WI38 (cell line): ENCODE measurements at regions not wholly inside any gene's neighbourhood (a gene's known extent, or its start where the extent isn't known, plus 50 kb on each side); places are given as distances from the start of the nearest gene placed in this dataset.
"Not testable (repeated sequence)": the region's sequence is repeated elsewhere in the genome, so short reads cannot be mapped to it uniquely, and the experiment has no call there.

Source experiments
- H3K4me3 ChIP-seq: 2 replicates; pipeline ENCODE4 v1.5.1; 2011; ENCODE audit warnings: low read depth, mild to moderate bottlenecking, control low read depth, low read length
- CTCF ChIP-seq: IDR thresholded peaks from 2 replicates; pipeline ENCODE4 v1.5.1; 2012; ENCODE audit warnings: low read depth, mild to moderate bottlenecking, control low read depth, low read length

GRCh38 chr10:120791316-120791715 lies 59.8 kb upstream of the WDR11 start:
- TF ChIP-seq CTCF = no peak
- no peak overlapping the region for H3K4me3 ChIP-seq

- no peak overlapping the region for H3K4me3 ChIP-seq
- TF ChIP-seq CTCF = no peak
These were observed 58.1 kb upstream of the WDR11 start for GRCh38 chr10:120793088-120793487.

- H3K4me3 ChIP-seq = no peak overlapping the region
- TF ChIP-seq CTCF = no peak
These were observed 56.8 kb upstream of the WDR11 start for GRCh38 chr10:120794390-120794789.

- H3K4me3 ChIP-seq = not testable (repeated sequence)
These were observed 52.9 kb upstream of the WDR11 start for GRCh38 chr10:120798276-120798675.

GRCh38 chr10:120799849-120800248 lies 51.3 kb upstream of the WDR11 start:
- no peak overlapping the region for H3K4me3 ChIP-seq
- TF ChIP-seq CTCF = no peak

GRCh38 chr10:120800528-120801323 lies 50.4 kb upstream of the WDR11 start:
- H3K4me3 ChIP-seq = no peak overlapping the region
- no peak for TF ChIP-seq CTCF
